Smooth muscle cell (in vitro differentiated cells): ENCODE measurements at regions not wholly inside any gene's neighbourhood (a gene's known extent, or its start where the extent isn't known, plus 50 kb on each side); places are given as distances from the start of the nearest gene placed in this dataset.

Experiments
- DNase-seq: peaks from one replicate; lab custom pipeline; 2025; ENCODE audit not compliant: unreplicated experiment; lab: John Stamatoyannopoulos, UW
- H2AFZ ChIP-seq: fragments of 200-600 bp; sonication (generic); 2 replicates; pipeline ENCODE4 v1.6.0; 2016; ENCODE audit warnings: antibody characterized with exemption, low read depth, mild to moderate bottlenecking
- H3F3A ChIP-seq: fragments of 200-600 bp; sonication (generic); 2 replicates; pipeline ENCODE4 v1.6.0; 2017; ENCODE audit warnings: antibody characterized with exemption, low read depth
- H3K27ac ChIP-seq: fragments of 200-600 bp; sonication (generic); 2 replicates; pipeline ENCODE4 v1.5.1; 2016; ENCODE audit warnings: low read depth, mild to moderate bottlenecking
- H3K27me3 ChIP-seq: fragments of 200-600 bp; sonication (generic); 2 replicates; pipeline ENCODE4 v1.6.1; 2016; ENCODE audit warnings: low read depth, mild to moderate bottlenecking
- H3K36me3 ChIP-seq: fragments of 200-600 bp; sonication (generic); 2 replicates; pipeline ENCODE4 v1.5.1; 2016; ENCODE audit warnings: low read depth
- H3K4me1 ChIP-seq: fragments of 200-600 bp; sonication (generic); 2 replicates; pipeline ENCODE4 v1.5.1; 2016; ENCODE audit warnings: low read depth
- H3K4me2 ChIP-seq: fragments of 200-600 bp; sonication (generic); 2 replicates; pipeline ENCODE4 v1.6.0; 2016; ENCODE audit warnings: mild to moderate bottlenecking
- H3K4me3 ChIP-seq: fragments of 200-600 bp; sonication (generic); 2 replicates; pipeline ENCODE4 v1.5.1; 2016; ENCODE audit warnings: mild to moderate bottlenecking
- H3K79me2 ChIP-seq: fragments of 200-600 bp; sonication (generic); 2 replicates; pipeline ENCODE4 v1.6.0; 2016; ENCODE audit warnings: low read depth, mild to moderate bottlenecking
- H3K9ac ChIP-seq: fragments of 200-600 bp; sonication (generic); 2 replicates; pipeline ENCODE4 v1.6.0; 2016; ENCODE audit warnings: low read depth
- H3K9me3 ChIP-seq: fragments of 200-600 bp; sonication (generic); replicated peaks from 2 replicates; pipeline ENCODE4 v1.5.1; 2016; ENCODE audit warnings: low read depth
- H4K20me1 ChIP-seq: fragments of 200-600 bp; sonication (generic); 2 replicates; pipeline ENCODE4 v1.6.0; 2016; ENCODE audit warnings: low read depth
- CTCF ChIP-seq: fragments of 200-600 bp; sonication (generic); IDR thresholded peaks from 2 replicates; pipeline ENCODE4 v1.5.1; 2017; ENCODE audit warnings: borderline replicate concordance, mild to moderate bottlenecking, antibody characterized with exemption; ENCODE audit not compliant: insufficient read depth, poor library complexity, severe bottlenecking
- WGBS: methylation state at CpG from one replicate; pipeline ENCODE4 v1.1.7; 2016; ENCODE audit warnings: low lambda C conversion rate; 5-methylcytosine and 5-hydroxymethylcytosine counted together

DNA sequence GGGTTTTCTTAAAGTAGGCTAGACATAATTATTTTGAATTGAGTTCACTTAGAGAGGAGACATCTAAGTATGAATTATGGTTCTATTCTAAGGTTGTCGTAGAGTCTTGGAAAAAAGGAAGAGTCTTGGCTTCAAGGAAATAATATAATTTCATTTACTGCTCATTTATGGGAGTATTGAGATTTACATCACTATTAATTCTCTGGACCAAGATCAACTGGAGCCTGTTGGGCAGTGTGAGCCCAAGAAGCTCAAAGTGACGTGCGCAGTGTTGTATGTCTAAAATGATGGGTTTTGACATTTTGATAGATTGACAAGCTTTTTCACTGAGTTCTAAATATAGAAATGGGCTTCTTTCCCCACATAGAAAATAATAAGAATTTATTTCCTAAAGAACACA, 154.7 kb downstream of the QPCT start:
- no peak overlapping the region for H3K4me3 ChIP-seq
- H3K9ac ChIP-seq, result no peak overlapping the region
- no peaks in the 10 kb centered on the region for H3F3A ChIP-seq
- WGBS, result 97% methylated on average over 3 of the region's 3 CpGs
- no peaks in the 10 kb centered on the region for H3K9me3 ChIP-seq
- H3K27ac ChIP-seq, result no peak overlapping the region
- no peak overlapping the region for H2AFZ ChIP-seq
- H4K20me1 ChIP-seq, result no peaks in the 10 kb centered on the region
- no peak for DNase-seq
- no peak overlapping the region for H3K4me2 ChIP-seq
- no peaks in the 10 kb centered on the region for H3K27me3 ChIP-seq
- no peak for TF ChIP-seq CTCF
- H3K4me1 ChIP-seq, result no peaks in the 10 kb centered on the region
- no peaks in the 10 kb centered on the region for H3K36me3 ChIP-seq
- no peaks in the 10 kb centered on the region for H3K79me2 ChIP-seq

DNA sequence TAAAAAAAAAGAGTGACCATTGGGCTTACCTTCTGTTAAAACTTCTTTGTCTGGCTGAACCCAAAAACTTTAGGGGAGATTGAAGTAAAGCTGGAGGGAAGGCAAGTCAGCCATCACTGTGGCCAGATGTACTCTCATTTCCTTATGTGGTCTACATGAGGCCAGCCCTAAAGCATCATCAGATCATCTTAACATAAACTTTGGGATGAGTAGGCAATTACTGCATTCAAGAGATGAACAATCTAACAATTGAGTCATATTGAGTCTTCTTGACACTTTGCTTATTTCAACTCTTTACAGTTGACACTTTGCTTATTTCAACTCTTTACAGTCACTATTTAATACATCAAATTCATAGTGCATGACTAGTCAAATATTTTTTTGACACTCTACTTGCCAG, 155.6 kb downstream of the QPCT start:
- no peak overlapping the region for H3K27ac ChIP-seq
- no peak overlapping the region for H2AFZ ChIP-seq
- H3K9ac ChIP-seq, result no peak overlapping the region
- H3K4me2 ChIP-seq, result peak overlapping the region; percentile 13
- no peak overlapping the region for H3K4me3 ChIP-seq
- H4K20me1 ChIP-seq, result no peaks in the 10 kb centered on the region
- H3K27me3 ChIP-seq, result no peaks in the 10 kb centered on the region
- no peak for DNase-seq
- H3K79me2 ChIP-seq, result no peaks in the 10 kb centered on the region
- H3F3A ChIP-seq, result no peaks in the 10 kb centered on the region
- H3K36me3 ChIP-seq, result no peaks in the 10 kb centered on the region
- no peaks in the 10 kb centered on the region for H3K4me1 ChIP-seq
- TF ChIP-seq CTCF, result no peak
- H3K9me3 ChIP-seq, result no peaks in the 10 kb centered on the region

DNA sequence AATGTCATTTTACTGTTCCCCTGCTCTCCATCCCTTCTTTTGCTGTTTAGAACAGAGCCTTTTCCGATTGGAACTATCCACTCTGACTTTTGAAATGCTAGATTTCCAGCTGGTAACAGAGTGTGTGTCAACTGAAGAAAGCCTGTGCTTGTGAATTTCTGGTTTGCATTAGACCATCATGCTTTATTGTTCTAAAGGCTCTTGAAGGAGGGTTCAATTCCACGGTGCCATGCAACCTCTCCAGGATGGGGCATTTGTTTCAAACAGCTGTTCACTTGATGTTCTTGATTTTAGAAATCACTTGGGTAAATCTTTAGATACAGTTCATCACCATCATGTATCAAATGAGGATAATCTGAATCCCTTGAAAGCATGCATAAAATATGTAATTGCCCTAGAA, 156.7 kb downstream of the QPCT start:
- no peak overlapping the region for H3K4me2 ChIP-seq
- no peak overlapping the region for H3K9ac ChIP-seq
- no peaks in the 10 kb centered on the region for H3K4me1 ChIP-seq
- H3K36me3 ChIP-seq, result no peaks in the 10 kb centered on the region
- H2AFZ ChIP-seq, result no peak overlapping the region
- H3K27me3 ChIP-seq, result no peaks in the 10 kb centered on the region
- H3K79me2 ChIP-seq, result no peaks in the 10 kb centered on the region
- WGBS, result 83% methylated on average over 2 of the region's 2 CpGs
- H4K20me1 ChIP-seq, result no peaks in the 10 kb centered on the region
- no peak overlapping the region for H3K27ac ChIP-seq
- no peak for TF ChIP-seq CTCF
- no peaks in the 10 kb centered on the region for H3K9me3 ChIP-seq
- H3F3A ChIP-seq, result no peaks in the 10 kb centered on the region
- no peak overlapping the region for H3K4me3 ChIP-seq
- DNase-seq, result no peak

DNA sequence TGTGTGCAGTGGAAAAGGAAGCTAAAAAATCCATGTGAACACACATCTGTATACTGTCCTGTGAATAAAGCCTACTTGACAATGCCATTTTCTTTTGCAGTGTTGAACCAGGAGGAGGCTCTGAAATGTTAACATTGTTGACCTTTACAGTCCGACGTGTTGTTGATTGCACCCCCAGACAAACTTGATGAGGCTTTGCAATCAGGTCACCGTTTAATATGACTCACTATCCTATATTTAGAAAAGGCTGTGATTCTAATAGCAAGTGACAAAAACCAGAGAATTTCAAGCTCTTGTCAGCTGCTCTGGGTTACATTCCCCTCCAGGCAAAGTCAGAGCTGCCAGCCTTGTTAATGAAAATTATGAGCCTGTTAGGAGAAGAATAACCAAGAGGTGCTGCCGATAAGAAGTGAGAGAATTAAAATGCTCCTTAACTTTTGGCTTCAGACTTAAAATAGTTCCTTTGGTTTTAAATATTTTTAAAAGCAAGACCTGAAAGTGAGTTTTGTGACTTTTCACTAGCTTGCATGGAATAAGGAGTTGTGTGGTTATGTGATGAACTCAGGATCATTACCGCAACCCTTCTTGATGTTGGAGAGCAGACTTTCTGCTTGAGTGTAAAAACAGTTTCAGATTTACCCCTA, 162.1 kb downstream of the QPCT start:
- Histone ChIP-seq H3K4me1 (peaks cover 12% of the 10 kb centered on the region), H3K4me3 (no peak overlapping the region), H3K79me2 (no peaks in the 10 kb centered on the region), H3K9ac (peak overlapping the region; percentile 1), H3K27me3 (no peaks in the 10 kb centered on the region), H3K9me3 (no peaks in the 10 kb centered on the region), H3K27ac (peak overlapping the region; percentile 69), H3F3A (peaks cover 8% of the 10 kb centered on the region), H3K36me3 (no peaks in the 10 kb centered on the region), H3K4me2 (peak overlapping the region; percentile 56), H2AFZ (peak overlapping the region; percentile 7), H4K20me1 (no peaks in the 10 kb centered on the region)
- TF ChIP-seq CTCF, result no peak
- WGBS, result 19% methylated on average over 5 of the region's 5 CpGs
- no peak for DNase-seq
